Neural progenitor cell (in vitro differentiated cells): ENCODE measurements at regions not wholly inside any gene's neighbourhood (a gene's known extent, or its start where the extent isn't known, plus 50 kb on each side); places are given as distances from the start of the nearest gene placed in this dataset.

Source experiments
- DNase-seq: peaks from one replicate; pipeline ENCODE4 v3.0.0-alpha.2; 2016; ENCODE audit warnings: low spot score
- H2AFZ ChIP-seq: fragments of 200-600 bp; sonication (generic); replicated peaks from 2 replicates; pipeline ENCODE4 v1.6.1; 2016; ENCODE audit warnings: antibody characterized with exemption
- H3F3A ChIP-seq: fragments of 200-600 bp; sonication (generic); 2 replicates; pipeline ENCODE4 v1.6.1; 2016; ENCODE audit warnings: antibody characterized with exemption, low read depth
- H3K27ac ChIP-seq: fragments of 200-600 bp; sonication (generic); 2 replicates; pipeline ENCODE4 v1.5.1; 2016; ENCODE audit warnings: mild to moderate bottlenecking
- H3K27me3 ChIP-seq: fragments of 200-600 bp; sonication (generic); 2 replicates; pipeline ENCODE4 v1.6.1; 2016; ENCODE audit warnings: mild to moderate bottlenecking, moderate library complexity
- H3K36me3 ChIP-seq: fragments of 200-600 bp; sonication (generic); 2 replicates; pipeline ENCODE4 v1.5.1; 2016
- H3K4me1 ChIP-seq: fragments of 200-600 bp; sonication (generic); 2 replicates; pipeline ENCODE4 v1.6.1; 2016; ENCODE audit warnings: mixed run types
- H3K4me2 ChIP-seq: fragments of 200-600 bp; sonication (generic); 2 replicates; pipeline ENCODE4 v1.6.1; 2016
- H3K4me3 ChIP-seq: fragments of 200-600 bp; sonication (generic); 2 replicates; pipeline ENCODE4 v1.5.1; 2016
- H3K79me2 ChIP-seq: fragments of 200-600 bp; sonication (generic); 2 replicates; pipeline ENCODE4 v1.6.1; 2016; ENCODE audit warnings: low read depth
- H3K9ac ChIP-seq: fragments of 200-600 bp; sonication (generic); 2 replicates; pipeline ENCODE4 v1.6.1; 2016
- H3K9me3 ChIP-seq: fragments of 200-600 bp; sonication (generic); 2 replicates; pipeline ENCODE4 v1.5.1; 2016; ENCODE audit warnings: low read depth
- H4K20me1 ChIP-seq: fragments of 200-600 bp; sonication (generic); 2 replicates; pipeline ENCODE4 v1.6.1; 2016; ENCODE audit warnings: low read depth
- H3K27ac Mint-ChIP-seq: 3 replicates; pipeline ENCODE4 v1.8.0; 2021; ENCODE audit warnings: mixed read lengths
- H3K27me3 Mint-ChIP-seq: 2 replicates; pipeline ENCODE4 v1.8.0; 2022; ENCODE audit warnings: low read depth, mild to moderate bottlenecking, inconsistent platforms, moderate library complexity, mixed read lengths; ENCODE audit not compliant: insufficient read depth
- H3K36me3 Mint-ChIP-seq: 3 replicates; pipeline ENCODE4 v1.8.0; 2021; ENCODE audit warnings: mixed read lengths
- H3K4me1 Mint-ChIP-seq: 3 replicates; pipeline ENCODE4 v1.8.0; 2021; ENCODE audit warnings: mixed read lengths
- H3K4me3 Mint-ChIP-seq: 3 replicates; pipeline ENCODE4 v1.8.0; 2021; ENCODE audit warnings: mild to moderate bottlenecking, moderate library complexity, mixed read lengths
- H3K9me3 Mint-ChIP-seq: 3 replicates; pipeline ENCODE4 v1.8.0; 2020; ENCODE audit warnings: mixed read lengths
- EZH2 ChIP-seq: fragments of 200-600 bp; sonication (generic); IDR thresholded peaks from 2 replicates; pipeline ENCODE4 v1.6.1; 2017; ENCODE audit warnings: antibody characterized with exemption, mild to moderate bottlenecking, moderate library complexity
- EZH2phosphoT487 ChIP-seq: fragments of 200-600 bp; sonication (generic); IDR thresholded peaks from 2 replicates; pipeline ENCODE4 v1.6.1; 2017; ENCODE audit warnings: antibody characterized with exemption
- TF ChIP-seq, protein P1 (sequence below): fragments of 200-600 bp; sonication (generic); IDR thresholded peaks from 2 replicates; pipeline ENCODE4 v1.5.1; 2017; ENCODE audit warnings: antibody characterized with exemption, mild to moderate bottlenecking

DNA sequence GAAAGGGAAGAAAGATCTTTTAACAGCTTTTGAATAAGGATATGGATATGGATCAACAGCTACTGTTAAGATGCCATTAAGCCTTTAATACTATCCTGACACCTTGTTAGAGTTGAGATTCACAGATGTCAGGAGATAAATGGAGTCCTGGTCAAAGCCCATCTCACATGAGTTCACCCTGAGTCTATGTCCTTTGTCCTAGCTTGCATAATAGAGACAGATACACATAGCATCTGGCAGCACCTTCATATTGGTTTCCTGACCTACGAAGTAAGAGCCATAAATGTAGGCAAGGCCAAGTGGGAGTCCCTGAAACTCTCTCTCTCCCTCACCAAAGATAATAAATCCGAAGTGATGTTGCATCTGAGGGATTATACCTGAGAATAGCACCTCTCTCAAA is 79.1 kb upstream of the F13A1 start:
- no peaks in the 10 kb centered on the region for H3K27me3 ChIP-seq
- H3K4me3 ChIP-seq = no peak overlapping the region
- no peak overlapping the region for H3K27ac ChIP-seq
- Mint-ChIP-seq H3K4me3 (no peak overlapping the region), H3K36me3 (no peaks in the 10 kb centered on the region), H3K4me1 (no peaks in the 10 kb centered on the region), H3K9me3 (no peaks in the 10 kb centered on the region), H3K27me3 (no peaks in the 10 kb centered on the region), H3K27ac (no peak overlapping the region)
- TF ChIP-seq EZH2 (no peak), EZH2phosphoT487 (no peak)
- TF ChIP-seq, protein P1, sequence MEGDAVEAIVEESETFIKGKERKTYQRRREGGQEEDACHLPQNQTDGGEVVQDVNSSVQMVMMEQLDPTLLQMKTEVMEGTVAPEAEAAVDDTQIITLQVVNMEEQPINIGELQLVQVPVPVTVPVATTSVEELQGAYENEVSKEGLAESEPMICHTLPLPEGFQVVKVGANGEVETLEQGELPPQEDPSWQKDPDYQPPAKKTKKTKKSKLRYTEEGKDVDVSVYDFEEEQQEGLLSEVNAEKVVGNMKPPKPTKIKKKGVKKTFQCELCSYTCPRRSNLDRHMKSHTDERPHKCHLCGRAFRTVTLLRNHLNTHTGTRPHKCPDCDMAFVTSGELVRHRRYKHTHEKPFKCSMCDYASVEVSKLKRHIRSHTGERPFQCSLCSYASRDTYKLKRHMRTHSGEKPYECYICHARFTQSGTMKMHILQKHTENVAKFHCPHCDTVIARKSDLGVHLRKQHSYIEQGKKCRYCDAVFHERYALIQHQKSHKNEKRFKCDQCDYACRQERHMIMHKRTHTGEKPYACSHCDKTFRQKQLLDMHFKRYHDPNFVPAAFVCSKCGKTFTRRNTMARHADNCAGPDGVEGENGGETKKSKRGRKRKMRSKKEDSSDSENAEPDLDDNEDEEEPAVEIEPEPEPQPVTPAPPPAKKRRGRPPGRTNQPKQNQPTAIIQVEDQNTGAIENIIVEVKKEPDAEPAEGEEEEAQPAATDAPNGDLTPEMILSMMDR = no peak
- no peak for DNase-seq
- no peaks in the 10 kb centered on the region for H3K79me2 ChIP-seq
- no peak overlapping the region for H2AFZ ChIP-seq
- H3F3A ChIP-seq = no peaks in the 10 kb centered on the region
- no peaks in the 10 kb centered on the region for H3K36me3 ChIP-seq
- H3K4me2 ChIP-seq = no peak overlapping the region
- no peaks in the 10 kb centered on the region for H3K9me3 ChIP-seq
- H3K4me1 ChIP-seq = no peaks in the 10 kb centered on the region
- no peaks in the 10 kb centered on the region for H4K20me1 ChIP-seq
- H3K9ac ChIP-seq = no peak overlapping the region

DNA sequence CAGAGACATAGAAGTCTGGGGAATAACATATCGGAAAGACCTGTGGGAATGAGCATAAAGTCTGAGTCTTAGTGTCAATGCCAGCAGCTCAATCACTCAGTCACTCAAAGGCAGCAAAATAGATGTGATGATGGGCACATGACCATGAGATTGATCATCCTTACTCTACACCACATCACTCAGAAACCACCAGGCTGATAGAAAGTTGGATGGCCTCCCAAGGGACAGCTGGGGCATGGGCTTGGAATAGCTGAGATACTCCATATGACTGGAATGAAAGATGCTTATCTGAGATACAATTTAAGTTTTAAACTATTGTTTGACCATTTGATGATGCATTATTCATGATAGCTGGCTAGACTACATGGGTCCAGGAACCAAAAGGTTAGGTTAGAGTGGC is 80.9 kb upstream of the F13A1 start:
- H3K27ac Mint-ChIP-seq = no peak overlapping the region
- Histone ChIP-seq H3K27ac (no peak overlapping the region), H3K36me3 (no peaks in the 10 kb centered on the region), H2AFZ (no peak overlapping the region), H3K27me3 (no peaks in the 10 kb centered on the region), H3K4me2 (no peak overlapping the region), H3K9me3 (no peaks in the 10 kb centered on the region), H3K79me2 (no peaks in the 10 kb centered on the region), H3F3A (no peaks in the 10 kb centered on the region), H4K20me1 (no peaks in the 10 kb centered on the region), H3K4me3 (no peak overlapping the region), H3K9ac (no peak overlapping the region), H3K4me1 (no peaks in the 10 kb centered on the region)
- H3K4me3 Mint-ChIP-seq = no peak overlapping the region
- TF ChIP-seq, protein P1 = no peak
- no peak for TF ChIP-seq EZH2
- TF ChIP-seq EZH2phosphoT487 = no peak
- no peaks in the 10 kb centered on the region for H3K27me3 Mint-ChIP-seq
- DNase-seq = no peak
- H3K9me3 Mint-ChIP-seq = no peaks in the 10 kb centered on the region
- no peaks in the 10 kb centered on the region for H3K4me1 Mint-ChIP-seq
- H3K36me3 Mint-ChIP-seq = no peaks in the 10 kb centered on the region

DNA sequence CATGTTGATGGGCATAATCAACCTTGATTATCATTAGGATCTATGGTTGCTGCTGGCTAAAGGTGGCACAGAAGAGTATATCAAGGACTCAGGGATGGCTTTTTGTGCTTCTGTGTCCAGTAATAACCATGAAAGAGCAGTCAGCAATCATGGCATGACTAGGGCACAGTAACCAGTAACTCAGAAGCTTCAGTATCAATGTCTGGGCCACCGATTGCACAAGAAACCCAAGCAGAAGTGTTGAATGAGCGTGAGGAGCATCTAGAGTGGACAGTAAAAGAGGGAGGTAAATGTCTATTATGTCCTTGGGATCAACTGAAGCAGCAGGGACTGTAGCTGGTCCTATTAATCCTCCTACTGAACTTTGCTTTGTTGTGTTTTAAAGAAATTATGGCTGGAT is 81.5 kb upstream of the F13A1 start:
- H2AFZ ChIP-seq = no peak overlapping the region
- H3K36me3 Mint-ChIP-seq = no peaks in the 10 kb centered on the region
- H3K4me3 Mint-ChIP-seq = no peak overlapping the region
- H3K79me2 ChIP-seq = no peaks in the 10 kb centered on the region
- no peak overlapping the region for H3K9ac ChIP-seq
- no peaks in the 10 kb centered on the region for H3F3A ChIP-seq
- no peak overlapping the region for H3K27ac ChIP-seq
- H3K27me3 ChIP-seq = no peaks in the 10 kb centered on the region
- no peaks in the 10 kb centered on the region for H3K27me3 Mint-ChIP-seq
- H3K4me1 Mint-ChIP-seq = no peaks in the 10 kb centered on the region
- no peak overlapping the region for H3K4me3 ChIP-seq
- TF ChIP-seq EZH2phosphoT487 (no peak), EZH2 (no peak)
- TF ChIP-seq, protein P1 = no peak
- no peaks in the 10 kb centered on the region for H3K36me3 ChIP-seq
- no peaks in the 10 kb centered on the region for H3K9me3 Mint-ChIP-seq
- no peak overlapping the region for H3K4me2 ChIP-seq
- no peaks in the 10 kb centered on the region for H3K4me1 ChIP-seq
- no peaks in the 10 kb centered on the region for H4K20me1 ChIP-seq
- no peaks in the 10 kb centered on the region for H3K9me3 ChIP-seq
- H3K27ac Mint-ChIP-seq = no peak overlapping the region
- DNase-seq = no peak

DNA sequence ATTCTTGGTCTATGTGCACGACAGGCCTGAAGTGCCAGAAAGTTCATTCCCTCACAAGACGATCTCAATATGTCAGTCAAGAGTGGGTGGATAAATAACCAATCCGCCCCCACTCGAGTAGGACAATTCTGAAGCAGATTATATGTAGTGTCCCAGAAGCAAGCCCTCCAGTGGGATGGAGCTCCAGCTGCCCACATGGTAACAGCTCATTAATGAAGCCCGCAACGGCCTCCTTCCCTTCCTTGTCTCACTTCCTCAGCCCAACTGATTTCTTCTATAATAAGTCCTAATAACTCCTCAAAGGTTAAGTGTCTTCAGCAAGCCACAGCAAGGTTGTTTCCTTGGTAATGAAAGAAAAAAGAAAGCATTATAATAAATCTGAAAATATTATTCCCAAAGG is 82.1 kb upstream of the F13A1 start:
- Histone ChIP-seq H3K4me2 (no peak overlapping the region), H3K27ac (no peak overlapping the region), H3F3A (no peaks in the 10 kb centered on the region), H3K36me3 (no peaks in the 10 kb centered on the region), H3K9ac (no peak overlapping the region), H3K27me3 (no peaks in the 10 kb centered on the region), H2AFZ (no peak overlapping the region), H4K20me1 (no peaks in the 10 kb centered on the region), H3K4me3 (no peak overlapping the region), H3K4me1 (no peaks in the 10 kb centered on the region), H3K79me2 (no peaks in the 10 kb centered on the region), H3K9me3 (no peaks in the 10 kb centered on the region)
- no peak for TF ChIP-seq EZH2
- TF ChIP-seq, protein P1 = no peak
- Mint-ChIP-seq H3K27ac (no peak overlapping the region), H3K4me3 (no peak overlapping the region), H3K9me3 (no peaks in the 10 kb centered on the region), H3K36me3 (no peaks in the 10 kb centered on the region), H3K4me1 (no peaks in the 10 kb centered on the region), H3K27me3 (no peaks in the 10 kb centered on the region)
- DNase-seq = no peak
